ENCODE measurements at regions not wholly inside any gene's neighbourhood (a gene's known extent, or its start where the extent isn't known, plus 50 kb on each side); places are given as distances from the start of the nearest gene placed in this dataset.

GRCh38 chr22:44611880-44612496, 90.0 kb upstream of the PRR5 start:
- no peak for DNase-seq

GRCh38 chr22:44610071-44610470, 91.9 kb upstream of the PRR5 start:
- DNase-seq: no peak

GRCh38 chr22:44609400-44609988, 92.5 kb upstream of the PRR5 start:
- no peak for DNase-seq

- no peak for DNase-seq
Measured at GRCh38 chr22:44608597-44609399, 93.2 kb upstream of the PRR5 start.

- DNase-seq: no peak
Measured at GRCh38 chr22:44606126-44606525, 95.9 kb upstream of the PRR5 start.

GRCh38 chr22:44605486-44605885, 96.5 kb upstream of the PRR5 start:
- no peak for DNase-seq

GRCh38 chr22:44604991-44605390, 97.0 kb upstream of the PRR5 start:
- no peak for DNase-seq

GRCh38 chr22:44604455-44604854, 97.5 kb upstream of the PRR5 start:
- no peak for DNase-seq

GRCh38 chr22:44603767-44604166, 98.2 kb upstream of the PRR5 start:
- no peak for DNase-seq

GRCh38 chr22:44601725-44602124, 100.3 kb upstream of the PRR5 start:
- DNase-seq: no peak

- no peak for DNase-seq
Measured at GRCh38 chr22:44601189-44601588, 100.8 kb upstream of the PRR5 start.

- no peak for DNase-seq
Measured at GRCh38 chr22:44600207-44600785, 101.7 kb upstream of the PRR5 start.

GRCh38 chr22:44599500-44600140, 101.6 kb upstream of the RTL6 start:
- DNase-seq: no peak

GRCh38 chr22:44599084-44599483, 101.1 kb upstream of the RTL6 start:
- DNase-seq: no peak

GRCh38 chr22:44597616-44598015, 99.6 kb upstream of the RTL6 start:
- DNase-seq: no peak

GRCh38 chr22:44596396-44597125, 98.5 kb upstream of the RTL6 start:
- DNase-seq: no peak

- DNase-seq: no peak
Measured at GRCh38 chr22:44595841-44596341, 97.9 kb upstream of the RTL6 start.

GRCh38 chr22:44594951-44595350, 96.9 kb upstream of the RTL6 start:
- no peak for DNase-seq

GRCh38 chr22:44592824-44593148, 94.8 kb upstream of the RTL6 start:
- no peak for DNase-seq

- DNase-seq: no peak
Measured at GRCh38 chr22:44592126-44592823, 94.2 kb upstream of the RTL6 start.

GRCh38 chr22:44591146-44591790, 93.2 kb upstream of the RTL6 start:
- no peak for DNase-seq
